Small intestine (tissue), 7 donors: ENCODE measurements at regions not wholly inside any gene's neighbourhood (a gene's known extent, or its start where the extent isn't known, plus 50 kb on each side); places are given as distances from the start of the nearest gene placed in this dataset.

Experiments
- DNase-seq, 2 donors: peaks; one replicate each; pipeline versions ENCODE4 v3.0.0 to v3.0.0-alpha.2; 2013
- FAIRE-seq: peaks from 2 replicates; lab custom pipeline; 2012; peaks lifted over from hg19 to GRCh38; lab: Jason Lieb, UNC
- H3K27ac ChIP-seq, 3 donors: one replicate each; pipeline ENCODE4 v1.5.1; 2013; ENCODE audit warnings: low read length in 2 of 3, mild to moderate bottlenecking in 2 of 3, control low read depth in 1 of 3, inconsistent platforms in 1 of 3, low read depth in 1 of 3, moderate library complexity in 1 of 3
- H3K27me3 ChIP-seq, 3 donors: one replicate each; pipeline ENCODE4 v1.6.1; 2013; ENCODE audit warnings: low read length in 3 of 3, inconsistent platforms in 1 of 3; ENCODE audit not compliant: control insufficient read depth in 3 of 3, insufficient read depth in 3 of 3
- H3K36me3 ChIP-seq, 3 donors: one replicate each; pipeline ENCODE4 v1.6.1; 2013; ENCODE audit warnings: low read length in 3 of 3, inconsistent platforms in 1 of 3, low read depth in 1 of 3, mild to moderate bottlenecking in 1 of 3, moderate library complexity in 1 of 3; ENCODE audit not compliant: control insufficient read depth in 3 of 3, insufficient read depth in 2 of 3
- H3K4me1 ChIP-seq, 3 donors: one replicate each; pipeline ENCODE4 v1.6.1; 2013; ENCODE audit warnings: low read length in 2 of 3, inconsistent platforms in 1 of 3, low read depth in 1 of 3, mild to moderate bottlenecking in 1 of 3, moderate library complexity in 1 of 3; ENCODE audit not compliant: control insufficient read depth in 3 of 3, insufficient read depth in 2 of 3
- H3K4me3 ChIP-seq, 3 donors: one replicate each; pipeline ENCODE4 v1.5.1; 2013; ENCODE audit warnings: low read length in 3 of 3, control low read depth in 1 of 3, inconsistent platforms in 1 of 3, low read depth in 1 of 3, mild to moderate bottlenecking in 1 of 3, moderate library complexity in 1 of 3
- H3K9me3 ChIP-seq, 2 donors: one replicate each; pipeline ENCODE4 v1.6.1; 2013; ENCODE audit warnings: low read depth in 1 of 2, low read length in 1 of 2; ENCODE audit not compliant: control insufficient read depth in 2 of 2, insufficient read depth in 1 of 2
- WGBS, 3 donors: extraction: QIAGEN DNeasy Blood & Tissue Kit; methylation state at CpG; one replicate each; pipeline ENCODE4 v1.1.7; 2013; 5-methylcytosine and 5-hydroxymethylcytosine counted together
- donor health status: healthy with polysubstance abuse.
- donor health status: control.
- donor health status: control.
- donor health status: Bipolar disorder and iron deficiency.
- donor health status: healthy.

GRCh38 chr7:124557587-124557986, 208.0 kb downstream of the GPR37 start:
- no peaks in the 10 kb centered on the region for H3K27me3 ChIP-seq
- no peaks in the 10 kb centered on the region for H3K9me3 ChIP-seq
- DNase-seq (no peak), FAIRE-seq (no peak)
- H3K27ac ChIP-seq: no peak overlapping the region
- H3K4me3 ChIP-seq: no peak overlapping the region
- 75 to 81% (median 80%) methylated on average over 1 of the region's 1 CpG for WGBS, 3 donors
- H3K4me1 ChIP-seq: no peaks in the 10 kb centered on the region
- no peaks in the 10 kb centered on the region for H3K36me3 ChIP-seq

GRCh38 chr7:124557101-124557500, 208.5 kb downstream of the GPR37 start:
- Histone ChIP-seq H3K36me3 (no peaks in the 10 kb centered on the region), H3K27ac (no peak overlapping the region), H3K9me3 (no peaks in the 10 kb centered on the region), H3K4me3 (no peak overlapping the region), H3K27me3 (no peaks in the 10 kb centered on the region), H3K4me1 (no peaks in the 10 kb centered on the region)
- 64 to 67% (median 64%) methylated on average over 5 of the region's 5 CpGs for WGBS, 3 donors
- DNase-seq (no peak), FAIRE-seq (no peak)

GRCh38 chr7:124553502-124553901, 212.1 kb downstream of the GPR37 start:
- Histone ChIP-seq H3K4me1 (no peaks in the 10 kb centered on the region), H3K27ac (no peak overlapping the region), H3K36me3 (no peaks in the 10 kb centered on the region), H3K4me3 (no peak overlapping the region), H3K9me3 (no peaks in the 10 kb centered on the region), H3K27me3 (no peaks in the 10 kb centered on the region)
- DNase-seq (no peak), FAIRE-seq (no peak)
- 23 to 73% (median 35%) methylated on average over 4 of the region's 4 CpGs for WGBS, 3 donors

- H3K9me3 ChIP-seq: no peaks in the 10 kb centered on the region
- FAIRE-seq (no peak), DNase-seq (no peak)
- no peaks in the 10 kb centered on the region for H3K4me1 ChIP-seq
- H3K36me3 ChIP-seq: no peaks in the 10 kb centered on the region
- no peak overlapping the region for H3K4me3 ChIP-seq
- no peak overlapping the region for H3K27ac ChIP-seq
- no peaks in the 10 kb centered on the region for H3K27me3 ChIP-seq
- WGBS, 3 donors: 39 to 69% (median 41%) methylated on average over 2 of the region's 2 CpGs
Measured at GRCh38 chr7:124552217-124552616, 213.4 kb downstream of the GPR37 start.

- FAIRE-seq (no peak), DNase-seq (no peak)
- H3K36me3 ChIP-seq: no peaks in the 10 kb centered on the region
- no peak overlapping the region for H3K4me3 ChIP-seq
- H3K4me1 ChIP-seq: no peaks in the 10 kb centered on the region
- H3K27ac ChIP-seq: no peak overlapping the region
- 52 to 71% (median 60%) methylated on average over 1 of the region's 1 CpG for WGBS, 3 donors
- no peaks in the 10 kb centered on the region for H3K9me3 ChIP-seq
- H3K27me3 ChIP-seq: no peaks in the 10 kb centered on the region
Measured at GRCh38 chr7:124550036-124550435, 215.6 kb downstream of the GPR37 start.

- H3K27ac ChIP-seq: no peak overlapping the region
- H3K4me1 ChIP-seq: no peaks in the 10 kb centered on the region
- 84 to 92% (median 86%) methylated on average over 1 of the region's 1 CpG for WGBS, 3 donors
- H3K4me3 ChIP-seq: no peak overlapping the region
- FAIRE-seq (no peak), DNase-seq (no peak)
- no peaks in the 10 kb centered on the region for H3K9me3 ChIP-seq
- no peaks in the 10 kb centered on the region for H3K27me3 ChIP-seq
- H3K36me3 ChIP-seq: no peaks in the 10 kb centered on the region
Measured at GRCh38 chr7:124542476-124542875, 223.1 kb downstream of the GPR37 start.

- 37 to 49% (median 40%) methylated on average over 3 of the region's 3 CpGs for WGBS, 3 donors
- H3K27ac ChIP-seq: no peak overlapping the region
- FAIRE-seq: no peak
Measured at GRCh38 chr7:124536156-124536762, 229.3 kb downstream of the GPR37 start.

GRCh38 chr7:124532166-124532565, 233.4 kb downstream of the GPR37 start:
- Histone ChIP-seq H3K27me3 (no peaks in the 10 kb centered on the region), H3K4me1 (no peaks in the 10 kb centered on the region), H3K4me3 (no peak overlapping the region), H3K27ac (no peak overlapping the region), H3K9me3 (peaks cover 0 to 11% of the 10 kb centered on the region in 2 donors), H3K36me3 (no peaks in the 10 kb centered on the region)
- FAIRE-seq: no peak
- no peak for DNase-seq

More at GRCh38 chr7:124536156-124536762, 229.3 kb downstream of the GPR37 start:
- H3K4me3 ChIP-seq: no peak overlapping the region
- no peaks in the 10 kb centered on the region for H3K4me1 ChIP-seq
- no peaks in the 10 kb centered on the region for H3K9me3 ChIP-seq
- H3K36me3 ChIP-seq: no peaks in the 10 kb centered on the region
- DNase-seq: no peak
- H3K27me3 ChIP-seq: no peaks in the 10 kb centered on the region

GRCh38 chr7:124516911-124517310, 248.7 kb downstream of the GPR37 start:
- H3K27ac ChIP-seq: no peak overlapping the region
- H3K9me3 ChIP-seq: peaks cover 0 to 3% of the 10 kb centered on the region in 2 donors
- no peak for FAIRE-seq
- no peaks in the 10 kb centered on the region for H3K36me3 ChIP-seq
- DNase-seq: no peak
- H3K4me3 ChIP-seq: no peak overlapping the region
- H3K27me3 ChIP-seq: no peaks in the 10 kb centered on the region
- no peaks in the 10 kb centered on the region for H3K4me1 ChIP-seq
